Inferior parietal cortex (tissue), 1 donor: ENCODE measurements at regions not wholly inside any gene's neighbourhood (a gene's known extent, or its start where the extent isn't known, plus 50 kb on each side); places are given as distances from the start of the nearest gene placed in this dataset.

Experiments used
- DNase-seq: peaks from one replicate; pipeline ENCODE4 v3.0.0-alpha.2; 2016; ENCODE audit errors: extremely low spot score

- no peak for DNase-seq
Observed at GRCh38 chr4:45646885-45647590, 476.8 kb downstream of the GABRG1 start.

- no peak for DNase-seq
Observed at GRCh38 chr4:45640281-45640680, 483.6 kb downstream of the GABRG1 start.

GRCh38 chr4:45638641-45639040 lies 485.2 kb downstream of the GABRG1 start:
- no peak for DNase-seq

- DNase-seq: no peak
Observed at GRCh38 chr4:45636175-45636574, 487.7 kb downstream of the GABRG1 start.

DNA sequence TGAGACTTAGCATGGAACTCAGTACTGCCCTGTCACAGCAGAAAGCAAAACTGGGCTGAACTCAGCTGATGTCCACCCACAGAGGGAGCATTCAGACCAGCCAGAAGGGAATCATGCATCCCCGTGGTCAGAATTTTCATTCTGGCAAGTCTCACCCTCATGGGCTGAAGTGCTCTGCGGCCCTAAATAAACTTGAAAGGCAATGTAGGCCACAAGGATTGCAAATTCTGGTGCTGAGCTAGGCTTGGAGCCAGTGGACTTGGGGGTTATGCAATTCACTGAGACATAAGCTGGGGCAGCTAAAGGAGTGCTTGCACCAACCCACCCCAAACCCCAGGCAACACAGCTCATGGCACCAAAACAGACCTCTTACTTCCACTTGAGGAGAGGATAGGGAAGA lies 494.1 kb downstream of the GABRG1 start:
- DNase-seq: no peak

GRCh38 chr4:45621971-45622370 lies 501.9 kb downstream of the GABRG1 start:
- DNase-seq: no peak

- DNase-seq: no peak
Observed at GRCh38 chr4:45620808-45621207, 503.0 kb downstream of the GABRG1 start.

DNA sequence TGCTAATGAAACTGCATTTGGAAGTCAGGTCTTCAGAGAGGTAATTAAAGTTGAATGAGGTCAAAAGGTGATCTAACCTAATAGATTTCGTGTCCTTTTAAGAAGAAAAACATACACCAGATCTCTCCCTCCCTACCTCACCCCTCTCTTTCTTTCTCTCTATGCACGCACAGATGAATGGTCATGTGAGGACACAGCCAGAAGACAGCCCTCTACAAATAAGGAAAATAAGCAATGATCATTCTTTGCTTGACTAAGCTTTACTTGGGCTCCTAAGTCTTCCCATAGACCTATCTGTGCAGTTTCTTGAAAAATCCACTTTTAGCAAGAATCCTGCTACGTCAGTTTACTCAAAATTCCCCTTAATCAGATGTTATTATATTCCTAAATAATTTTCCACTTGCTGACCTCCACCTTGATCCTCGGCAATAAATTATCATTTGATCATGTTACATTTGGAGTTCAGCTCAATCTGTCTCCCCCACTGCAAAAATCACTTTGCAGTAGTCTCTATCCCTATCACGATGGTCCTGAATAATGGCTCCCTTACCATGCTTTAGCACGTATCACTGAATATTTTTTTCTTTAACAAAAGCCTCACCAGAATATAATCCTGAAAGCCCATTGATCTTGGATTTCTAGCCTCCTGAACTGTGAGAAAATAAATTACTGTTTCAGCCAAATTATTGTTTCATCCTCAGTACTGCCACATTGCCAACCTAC lies 527.3 kb downstream of the GABRG1 start:
- no peak for DNase-seq

DNA sequence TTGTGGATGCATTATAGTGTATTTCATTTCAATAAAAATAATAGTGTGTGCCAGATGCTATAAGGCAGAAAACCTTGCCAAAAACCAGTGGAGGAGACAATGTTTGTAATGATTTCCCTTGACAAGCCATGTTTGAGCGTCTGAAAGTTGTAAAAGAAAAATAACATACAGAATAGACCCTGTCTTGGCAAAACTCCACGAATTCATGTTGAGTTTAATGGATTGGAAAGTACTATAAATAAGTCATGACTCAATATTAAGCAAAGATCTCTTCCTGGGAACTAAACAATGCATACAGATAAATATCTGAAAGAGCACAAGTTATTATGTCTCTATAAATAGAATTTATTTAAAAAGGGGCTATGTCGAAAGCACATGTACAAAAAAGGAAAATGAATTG lies 543.5 kb downstream of the GABRG1 start:
- no peak for DNase-seq

- DNase-seq: no peak
Observed at GRCh38 chr4:45578874-45579273, 545.0 kb downstream of the GABRG1 start.

DNA sequence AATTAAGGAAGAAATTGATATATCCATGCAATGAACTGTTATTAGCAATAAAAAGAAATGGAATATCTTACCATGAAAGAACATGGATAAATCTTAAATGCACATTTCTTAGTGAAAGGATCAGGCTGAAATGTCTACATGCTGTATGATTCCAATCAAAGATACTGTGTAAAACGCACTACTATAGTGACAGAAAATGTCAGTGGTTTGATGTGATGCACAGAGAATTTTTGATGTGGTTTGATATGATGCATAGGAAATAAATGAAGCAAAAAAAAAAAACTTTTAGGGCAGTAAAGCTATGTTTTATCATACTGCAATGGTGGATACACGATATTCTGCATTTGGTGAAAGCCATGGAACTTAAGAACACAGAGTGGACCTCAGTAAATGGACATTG lies 547.6 kb downstream of the GABRG1 start:
- no peak for DNase-seq

- DNase-seq: no peak
Observed at GRCh38 chr4:45569619-45570018, 554.2 kb downstream of the GABRG1 start.

- no peak for DNase-seq
Observed at GRCh38 chr4:45568694-45569093, 555.2 kb downstream of the GABRG1 start.

- no peak for DNase-seq
Observed at GRCh38 chr4:45566896-45567603, 556.8 kb downstream of the GABRG1 start.

DNA sequence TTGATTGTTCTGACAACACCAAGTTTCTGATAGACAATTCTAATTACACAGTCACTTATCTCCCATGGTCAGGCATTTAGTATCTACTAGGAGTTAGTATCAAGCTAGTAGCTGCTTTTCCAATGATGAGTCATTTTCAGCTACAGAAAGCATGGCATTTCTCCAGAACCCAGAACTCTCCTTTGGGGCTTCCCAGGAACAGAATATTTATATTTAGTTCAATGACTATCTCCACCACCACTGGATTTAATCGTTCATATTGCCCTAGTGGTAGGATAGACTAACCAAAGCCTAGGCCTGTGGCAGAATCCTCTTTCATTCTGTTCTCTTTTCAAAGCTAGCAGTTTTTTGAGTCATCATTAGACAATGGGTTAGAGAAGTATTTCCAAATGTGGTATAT lies 569.4 kb downstream of the GABRG1 start:
- peak; percentile 39 for DNase-seq

DNA sequence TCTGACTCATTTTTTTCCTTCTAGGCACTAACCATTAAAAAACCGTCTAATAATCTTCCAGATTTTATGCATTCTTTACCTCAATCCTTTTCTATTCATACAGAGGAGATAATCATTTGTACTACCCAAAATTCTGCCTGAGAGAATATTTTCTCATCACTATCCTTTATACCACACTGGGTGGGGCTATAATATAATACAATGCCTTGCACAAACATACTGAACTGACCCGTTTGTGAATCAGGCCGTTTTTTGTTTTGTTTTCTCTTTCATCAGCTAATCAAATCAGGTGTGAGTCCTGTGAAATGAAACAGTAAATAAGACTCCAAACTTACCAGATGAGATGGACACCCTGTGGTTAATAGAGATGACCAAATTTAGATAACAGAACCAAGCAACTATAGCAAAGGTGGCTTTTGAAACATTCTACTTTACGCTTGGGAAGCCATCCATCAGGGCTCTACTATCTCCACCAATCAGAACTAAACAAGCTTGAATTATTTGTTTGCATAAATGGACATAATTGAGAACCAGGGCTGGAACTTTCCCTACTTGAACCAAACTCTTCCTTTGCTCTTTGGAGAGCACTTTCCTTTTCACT lies 573.0 kb downstream of the GABRG1 start:
- no peak for DNase-seq

- no peak for DNase-seq
Observed at GRCh38 chr4:45539142-45539814, 584.6 kb downstream of the GABRG1 start.

DNA sequence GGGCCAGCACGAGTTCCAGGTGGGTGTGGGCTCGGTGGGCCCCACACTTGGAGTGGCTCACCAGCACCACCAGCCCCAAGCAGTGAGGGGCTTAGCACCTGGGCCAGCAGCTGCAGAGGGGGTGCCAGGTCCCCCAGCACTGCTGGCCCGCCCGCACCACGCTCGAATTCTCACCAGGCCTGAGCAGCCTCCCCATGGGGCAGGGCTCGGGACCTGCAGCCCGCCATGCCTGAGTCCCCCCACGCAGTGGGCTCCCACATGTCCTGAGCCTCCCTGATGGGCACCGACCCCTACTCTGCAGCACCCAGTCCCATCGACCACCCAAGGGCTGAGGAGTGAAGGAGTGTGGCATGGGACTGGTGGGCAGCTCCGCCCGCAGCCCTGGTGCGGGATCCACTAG lies 593.4 kb downstream of the GABRG1 start:
- no peak for DNase-seq

GRCh38 chr4:45527160-45527559 lies 596.7 kb downstream of the GABRG1 start:
- no peak for DNase-seq

DNA sequence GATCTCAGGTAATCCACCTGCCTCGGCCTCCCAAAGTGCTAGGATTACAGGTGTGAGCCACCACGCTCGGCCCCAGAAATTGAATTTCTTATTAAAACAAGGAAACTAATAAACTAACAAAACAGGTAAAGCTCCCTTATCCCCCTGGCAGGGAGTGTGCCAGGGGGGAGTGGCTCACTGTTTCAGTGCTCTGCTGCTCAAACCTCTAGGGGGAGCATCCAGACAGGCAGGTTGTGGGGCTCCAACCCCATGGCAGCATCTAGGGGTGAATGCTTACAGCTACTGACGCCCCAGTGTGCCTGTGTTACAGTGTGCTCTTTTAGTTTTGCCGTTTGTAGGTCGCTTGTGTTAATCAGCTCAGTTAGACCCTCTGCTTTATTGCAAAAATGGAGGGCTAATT lies 605.0 kb downstream of the GABRG1 start:
- DNase-seq: no peak

DNA sequence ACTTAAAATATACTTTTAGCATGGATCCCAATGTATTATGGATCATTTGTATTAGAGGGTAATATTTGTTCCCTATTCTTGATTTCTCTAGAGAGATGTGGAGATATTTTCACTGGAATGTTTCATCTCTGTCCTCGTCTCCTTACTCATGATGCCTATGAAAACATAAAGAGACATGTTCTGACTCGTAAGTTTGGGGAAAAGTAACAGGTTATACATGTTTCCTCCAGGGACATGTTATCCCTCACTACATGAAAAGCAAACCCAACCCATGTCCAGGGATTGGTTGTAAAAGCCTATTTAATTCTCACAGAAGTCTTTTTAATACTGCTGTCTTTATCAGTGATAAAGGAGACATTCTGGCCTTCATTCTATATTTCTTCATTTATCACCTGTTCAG lies 621.4 kb downstream of the GABRG1 start:
- DNase-seq: no peak

- DNase-seq: no peak
Observed at GRCh38 chr4:45484740-45485139, 639.1 kb downstream of the GABRG1 start.
